ENCODE measurements at regions not wholly inside any gene's neighbourhood (a gene's known extent, or its start where the extent isn't known, plus 50 kb on each side); places are given as distances from the start of the nearest gene placed in this dataset.

DNA sequence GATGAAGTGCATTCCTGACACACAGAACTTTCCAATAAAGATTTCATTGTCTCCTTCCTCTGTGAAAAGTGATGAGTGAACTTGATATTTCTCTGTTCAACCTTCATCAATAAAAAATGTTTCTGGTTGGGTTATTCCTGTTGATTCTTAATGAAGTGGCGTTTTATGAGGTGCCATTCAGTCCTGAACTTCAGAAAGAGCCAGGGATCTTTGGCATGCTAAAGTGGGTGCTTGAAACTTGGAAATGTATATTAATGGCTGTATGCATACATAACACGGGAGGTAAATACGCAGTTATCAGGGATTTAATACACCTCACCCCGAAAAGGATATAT, 151.6 kb downstream of the ACTR3B start:
- no peak for DNase-seq (ENCODE audit: low spot score)
- BruUV-seq (replicated peaks): no TSS peak
- Histone ChIP-seq H3K36me3 (replicated peaks in 1 of 2; ENCODE audit: control insufficient read depth in 1 of 2, insufficient read depth in 2 of 2, low read length in 2 of 2) (no peaks in the 10 kb centered on the region), H3K9me3 (ENCODE audit: low read length) (no peaks in the 10 kb centered on the region), H3K79me2 (ENCODE audit: insufficient read depth, low read length) (no peaks in the 10 kb centered on the region), H3K4me1 (ENCODE audit: insufficient read depth, low read length) (peaks cover 64% of the 10 kb centered on the region), H3K27me3 (ENCODE audit: control insufficient read depth in 1 of 2, insufficient read depth in 2 of 2, low read length in 2 of 2) (no peaks in the 10 kb centered on the region), H4K20me1 (ENCODE audit: insufficient read depth, low read length) (no peaks in the 10 kb centered on the region), H3K4me3 (replicated peaks in 1 of 3; ENCODE audit: insufficient read depth in 1 of 3, low read depth in 2 of 3, low read length in 3 of 3) (no peak overlapping the region; a peak in 1 of 6 replicates), H2AFZ (ENCODE audit: low read length) (no peak overlapping the region), H3K27ac (ENCODE audit: extremely low read length, insufficient read depth, low read length) (peak overlapping the region; percentile 95), H3K4me2 (ENCODE audit: low read depth, low read length) (peak overlapping the region; percentile 62), H3K9ac (ENCODE audit: insufficient read depth, low read depth, low read length) (peak overlapping the region; percentile 67)
- in situ Hi-C loops (cut with HindIII; ENCODE audit: extremely low pct_ligation_motif_present, low pct_unique_long_range_greater_than_20kb) (no loop called here), intact Hi-C loops (cut with micrococcal nuclease; ENCODE audit: unreplicated experiment) (no loop called here)
- 94% methylated on average over 4 of the region's 4 CpGs for WGBS (ENCODE audit: low lambda C conversion rate)
- CTCF ChIA-PET (ENCODE audit: low intra/inter-chr PET ratio, low total read pairs): no interaction called here
- POLR2A ChIA-PET: no interaction called here
- ATAC-seq: no peak
- no peak for FAIRE-seq
- TF ChIP-seq ASH2L (IDR thresholded peaks at IDR 0.05; ENCODE audit: insufficient read length, low read depth, low read length) (no peak), KLF12 (CRISPR knock-in tag; IDR thresholded peaks at IDR 0.05; ENCODE audit: borderline replicate concordance) (no peak), POLR2G (IDR thresholded peaks at IDR 0.05; ENCODE audit: low read depth, low read length) (no peak), NFIC (IDR thresholded peaks at IDR 0.05; ENCODE audit: low read length) (no peak), BCL6 (CRISPR knock-in tag; IDR thresholded peaks at IDR 0.05) (no peak), PHF20 (CRISPR knock-in tag; IDR thresholded peaks at IDR 0.05) (no peak), ZNF616 (CRISPR knock-in tag; IDR thresholded peaks at IDR 0.05; ENCODE audit: low read depth) (no peak), ZNF703 (CRISPR knock-in tag; IDR thresholded peaks at IDR 0.05; ENCODE audit: borderline replicate concordance) (no peak), ZFP36L1 (CRISPR knock-in tag; IDR thresholded peaks at IDR 0.05) (no peak), NR3C1 (CRISPR knock-in tag; IDR thresholded peaks at IDR 0.05) (no peak), ZNF766 (CRISPR knock-in tag; IDR thresholded peaks at IDR 0.05; ENCODE audit: borderline replicate concordance) (no peak), ZFP1 (CRISPR knock-in tag; IDR thresholded peaks at IDR 0.05) (no peak), BRD4 (CRISPR knock-in tag; IDR thresholded peaks at IDR 0.05) (no peak), KDM5A (IDR thresholded peaks at IDR 0.05; ENCODE audit: borderline replicate concordance, low read length) (no peak)
- TF ChIP-seq, protein P1, sequence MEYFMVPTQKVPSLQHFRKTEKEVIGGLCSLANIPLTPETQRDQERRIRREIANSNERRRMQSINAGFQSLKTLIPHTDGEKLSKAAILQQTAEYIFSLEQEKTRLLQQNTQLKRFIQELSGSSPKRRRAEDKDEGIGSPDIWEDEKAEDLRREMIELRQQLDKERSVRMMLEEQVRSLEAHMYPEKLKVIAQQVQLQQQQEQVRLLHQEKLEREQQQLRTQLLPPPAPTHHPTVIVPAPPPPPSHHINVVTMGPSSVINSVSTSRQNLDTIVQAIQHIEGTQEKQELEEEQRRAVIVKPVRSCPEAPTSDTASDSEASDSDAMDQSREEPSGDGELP (IDR thresholded peaks at IDR 0.05; ENCODE audit: borderline replicate concordance, low read depth): no peak
- TF ChIP-seq, protein P2, sequence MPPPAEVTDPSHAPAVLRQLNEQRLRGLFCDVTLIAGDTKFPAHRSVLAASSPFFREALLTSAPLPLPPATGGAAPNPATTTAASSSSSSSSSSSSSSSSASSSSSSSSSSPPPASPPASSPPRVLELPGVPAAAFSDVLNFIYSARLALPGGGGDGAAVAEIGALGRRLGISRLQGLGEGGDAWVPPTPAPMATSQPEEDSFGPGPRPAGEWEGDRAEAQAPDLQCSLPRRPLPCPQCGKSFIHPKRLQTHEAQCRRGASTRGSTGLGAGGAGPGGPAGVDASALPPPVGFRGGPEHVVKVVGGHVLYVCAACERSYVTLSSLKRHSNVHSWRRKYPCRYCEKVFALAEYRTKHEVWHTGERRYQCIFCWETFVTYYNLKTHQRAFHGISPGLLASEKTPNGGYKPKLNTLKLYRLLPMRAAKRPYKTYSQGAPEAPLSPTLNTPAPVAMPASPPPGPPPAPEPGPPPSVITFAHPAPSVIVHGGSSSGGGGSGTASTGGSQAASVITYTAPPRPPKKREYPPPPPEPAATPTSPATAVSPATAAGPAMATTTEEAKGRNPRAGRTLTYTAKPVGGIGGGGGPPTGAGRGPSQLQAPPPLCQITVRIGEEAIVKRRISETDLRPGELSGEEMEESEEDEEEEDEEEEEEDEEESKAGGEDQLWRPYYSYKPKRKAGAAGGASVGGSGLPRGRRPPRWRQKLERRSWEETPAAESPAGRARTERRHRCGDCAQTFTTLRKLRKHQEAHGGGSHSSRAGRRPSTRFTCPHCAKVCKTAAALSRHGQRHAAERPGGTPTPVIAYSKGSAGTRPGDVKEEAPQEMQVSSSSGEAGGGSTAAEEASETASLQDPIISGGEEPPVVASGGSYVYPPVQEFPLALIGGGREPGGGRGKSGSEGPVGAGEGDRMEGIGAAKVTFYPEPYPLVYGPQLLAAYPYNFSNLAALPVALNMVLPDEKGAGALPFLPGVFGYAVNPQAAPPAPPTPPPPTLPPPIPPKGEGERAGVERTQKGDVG (CRISPR knock-in tag; IDR thresholded peaks at IDR 0.05; ENCODE audit: borderline replicate concordance): no peak
- TF ChIP-seq, protein P3, sequence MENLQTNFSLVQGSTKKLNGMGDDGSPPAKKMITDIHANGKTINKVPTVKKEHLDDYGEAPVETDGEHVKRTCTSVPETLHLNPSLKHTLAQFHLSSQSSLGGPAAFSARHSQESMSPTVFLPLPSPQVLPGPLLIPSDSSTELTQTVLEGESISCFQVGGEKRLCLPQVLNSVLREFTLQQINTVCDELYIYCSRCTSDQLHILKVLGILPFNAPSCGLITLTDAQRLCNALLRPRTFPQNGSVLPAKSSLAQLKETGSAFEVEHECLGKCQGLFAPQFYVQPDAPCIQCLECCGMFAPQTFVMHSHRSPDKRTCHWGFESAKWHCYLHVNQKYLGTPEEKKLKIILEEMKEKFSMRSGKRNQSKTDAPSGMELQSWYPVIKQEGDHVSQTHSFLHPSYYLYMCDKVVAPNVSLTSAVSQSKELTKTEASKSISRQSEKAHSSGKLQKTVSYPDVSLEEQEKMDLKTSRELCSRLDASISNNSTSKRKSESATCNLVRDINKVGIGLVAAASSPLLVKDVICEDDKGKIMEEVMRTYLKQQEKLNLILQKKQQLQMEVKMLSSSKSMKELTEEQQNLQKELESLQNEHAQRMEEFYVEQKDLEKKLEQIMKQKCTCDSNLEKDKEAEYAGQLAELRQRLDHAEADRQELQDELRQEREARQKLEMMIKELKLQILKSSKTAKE (CRISPR knock-in tag; IDR thresholded peaks at IDR 0.05; ENCODE audit: borderline replicate concordance): no peak
- TF ChIP-seq, protein P4, sequence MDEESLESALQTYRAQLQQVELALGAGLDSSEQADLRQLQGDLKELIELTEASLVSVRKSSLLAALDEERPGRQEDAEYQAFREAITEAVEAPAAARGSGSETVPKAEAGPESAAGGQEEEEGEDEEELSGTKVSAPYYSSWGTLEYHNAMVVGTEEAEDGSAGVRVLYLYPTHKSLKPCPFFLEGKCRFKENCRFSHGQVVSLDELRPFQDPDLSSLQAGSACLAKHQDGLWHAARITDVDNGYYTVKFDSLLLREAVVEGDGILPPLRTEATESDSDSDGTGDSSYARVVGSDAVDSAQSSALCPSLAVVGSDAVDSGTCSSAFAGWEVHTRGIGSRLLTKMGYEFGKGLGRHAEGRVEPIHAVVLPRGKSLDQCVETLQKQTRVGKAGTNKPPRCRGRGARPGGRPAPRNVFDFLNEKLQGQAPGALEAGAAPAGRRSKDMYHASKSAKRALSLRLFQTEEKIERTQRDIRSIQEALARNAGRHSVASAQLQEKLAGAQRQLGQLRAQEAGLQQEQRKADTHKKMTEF (CRISPR knock-in tag; IDR thresholded peaks at IDR 0.05): no peak
- TF ChIP-seq, protein P5, sequence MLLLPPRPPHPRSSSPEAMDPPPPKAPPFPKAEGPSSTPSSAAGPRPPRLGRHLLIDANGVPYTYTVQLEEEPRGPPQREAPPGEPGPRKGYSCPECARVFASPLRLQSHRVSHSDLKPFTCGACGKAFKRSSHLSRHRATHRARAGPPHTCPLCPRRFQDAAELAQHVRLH (CRISPR knock-in tag; IDR thresholded peaks at IDR 0.05; ENCODE audit: borderline replicate concordance, low read depth): no peak
